Neural progenitor cell (in vitro differentiated cells): ENCODE measurements at regions not wholly inside any gene's neighbourhood (a gene's known extent, or its start where the extent isn't known, plus 50 kb on each side); places are given as distances from the start of the nearest gene placed in this dataset.

Experiments used
- DNase-seq: peaks from one replicate; pipeline ENCODE4 v3.0.0-alpha.2; 2016; ENCODE audit warnings: low spot score
- H2AFZ ChIP-seq: fragments of 200-600 bp; sonication (generic); replicated peaks from 2 replicates; pipeline ENCODE4 v1.6.1; 2016; ENCODE audit warnings: antibody characterized with exemption
- H3F3A ChIP-seq: fragments of 200-600 bp; sonication (generic); 2 replicates; pipeline ENCODE4 v1.6.1; 2016; ENCODE audit warnings: antibody characterized with exemption, low read depth
- H3K27ac ChIP-seq: fragments of 200-600 bp; sonication (generic); 2 replicates; pipeline ENCODE4 v1.5.1; 2016; ENCODE audit warnings: mild to moderate bottlenecking
- H3K27me3 ChIP-seq: fragments of 200-600 bp; sonication (generic); 2 replicates; pipeline ENCODE4 v1.6.1; 2016; ENCODE audit warnings: mild to moderate bottlenecking, moderate library complexity
- H3K36me3 ChIP-seq: fragments of 200-600 bp; sonication (generic); 2 replicates; pipeline ENCODE4 v1.5.1; 2016
- H3K4me1 ChIP-seq: fragments of 200-600 bp; sonication (generic); 2 replicates; pipeline ENCODE4 v1.6.1; 2016; ENCODE audit warnings: mixed run types
- H3K4me2 ChIP-seq: fragments of 200-600 bp; sonication (generic); 2 replicates; pipeline ENCODE4 v1.6.1; 2016
- H3K4me3 ChIP-seq: fragments of 200-600 bp; sonication (generic); 2 replicates; pipeline ENCODE4 v1.5.1; 2016
- H3K79me2 ChIP-seq: fragments of 200-600 bp; sonication (generic); 2 replicates; pipeline ENCODE4 v1.6.1; 2016; ENCODE audit warnings: low read depth
- H3K9ac ChIP-seq: fragments of 200-600 bp; sonication (generic); 2 replicates; pipeline ENCODE4 v1.6.1; 2016
- H3K9me3 ChIP-seq: fragments of 200-600 bp; sonication (generic); 2 replicates; pipeline ENCODE4 v1.5.1; 2016; ENCODE audit warnings: low read depth
- H4K20me1 ChIP-seq: fragments of 200-600 bp; sonication (generic); 2 replicates; pipeline ENCODE4 v1.6.1; 2016; ENCODE audit warnings: low read depth
- H3K27ac Mint-ChIP-seq: 3 replicates; pipeline ENCODE4 v1.8.0; 2021; ENCODE audit warnings: mixed read lengths
- H3K27me3 Mint-ChIP-seq: 2 replicates; pipeline ENCODE4 v1.8.0; 2022; ENCODE audit warnings: low read depth, mild to moderate bottlenecking, inconsistent platforms, moderate library complexity, mixed read lengths; ENCODE audit not compliant: insufficient read depth
- H3K36me3 Mint-ChIP-seq: 3 replicates; pipeline ENCODE4 v1.8.0; 2021; ENCODE audit warnings: mixed read lengths
- H3K4me1 Mint-ChIP-seq: 3 replicates; pipeline ENCODE4 v1.8.0; 2021; ENCODE audit warnings: mixed read lengths
- H3K4me3 Mint-ChIP-seq: 3 replicates; pipeline ENCODE4 v1.8.0; 2021; ENCODE audit warnings: mild to moderate bottlenecking, moderate library complexity, mixed read lengths
- H3K9me3 Mint-ChIP-seq: 3 replicates; pipeline ENCODE4 v1.8.0; 2020; ENCODE audit warnings: mixed read lengths
- CTCF ChIP-seq: fragments of 200-600 bp; sonication (generic); IDR thresholded peaks from 2 replicates; pipeline ENCODE4 v1.5.1; 2017; ENCODE audit warnings: antibody characterized with exemption, mild to moderate bottlenecking
- EZH2 ChIP-seq: fragments of 200-600 bp; sonication (generic); IDR thresholded peaks from 2 replicates; pipeline ENCODE4 v1.6.1; 2017; ENCODE audit warnings: antibody characterized with exemption, mild to moderate bottlenecking, moderate library complexity
- EZH2phosphoT487 ChIP-seq: fragments of 200-600 bp; sonication (generic); IDR thresholded peaks from 2 replicates; pipeline ENCODE4 v1.6.1; 2017; ENCODE audit warnings: antibody characterized with exemption

GRCh38 chr5:98498028-98498427 lies 275.4 kb upstream of the RGMB start:
- Histone ChIP-seq H3K4me2 (no peak overlapping the region), H3K9ac (no peak overlapping the region), H3K27ac (no peak overlapping the region), H3K36me3 (no peaks in the 10 kb centered on the region), H3K27me3 (no peaks in the 10 kb centered on the region), H3K4me3 (no peak overlapping the region), H2AFZ (no peak overlapping the region), H3K9me3 (no peaks in the 10 kb centered on the region), H4K20me1 (no peaks in the 10 kb centered on the region), H3K79me2 (no peaks in the 10 kb centered on the region), H3F3A (no peaks in the 10 kb centered on the region), H3K4me1 (peaks cover 10% of the 10 kb centered on the region)
- H3K4me1 Mint-ChIP-seq: no peaks in the 10 kb centered on the region
- DNase-seq: no peak
- H3K4me3 Mint-ChIP-seq: no peak overlapping the region
- no peaks in the 10 kb centered on the region for H3K27me3 Mint-ChIP-seq
- no peaks in the 10 kb centered on the region for H3K36me3 Mint-ChIP-seq
- H3K27ac Mint-ChIP-seq: no peak overlapping the region
- TF ChIP-seq EZH2 (no peak), CTCF (no peak), EZH2phosphoT487 (no peak)
- peaks cover 5% of the 10 kb centered on the region for H3K9me3 Mint-ChIP-seq

GRCh38 chr5:98499892-98500291 lies 273.6 kb upstream of the RGMB start:
- Mint-ChIP-seq H3K36me3 (no peaks in the 10 kb centered on the region), H3K9me3 (peaks cover 2% of the 10 kb centered on the region), H3K4me1 (peaks cover 8% of the 10 kb centered on the region), H3K27me3 (no peaks in the 10 kb centered on the region), H3K4me3 (no peak overlapping the region), H3K27ac (no peak overlapping the region)
- Histone ChIP-seq H3K79me2 (no peaks in the 10 kb centered on the region), H3K27ac (no peak overlapping the region), H2AFZ (no peak overlapping the region), H3K27me3 (no peaks in the 10 kb centered on the region), H4K20me1 (no peaks in the 10 kb centered on the region), H3K4me3 (no peak overlapping the region), H3F3A (peaks cover 6% of the 10 kb centered on the region), H3K4me2 (no peak overlapping the region), H3K9ac (no peak overlapping the region), H3K36me3 (no peaks in the 10 kb centered on the region), H3K4me1 (peaks cover 18% of the 10 kb centered on the region), H3K9me3 (no peaks in the 10 kb centered on the region)
- no peak for DNase-seq
- no peak for TF ChIP-seq EZH2
- TF ChIP-seq EZH2phosphoT487: no peak
- no peak for TF ChIP-seq CTCF

GRCh38 chr5:98500811-98501210 lies 272.7 kb upstream of the RGMB start:
- TF ChIP-seq EZH2 (no peak), CTCF (no peak)
- no peak overlapping the region for H3K27ac Mint-ChIP-seq

GRCh38 chr5:98503616-98504015 lies 269.8 kb upstream of the RGMB start:
- Histone ChIP-seq H3K9ac (no peak overlapping the region), H4K20me1 (no peaks in the 10 kb centered on the region), H3F3A (peaks cover 6% of the 10 kb centered on the region), H3K36me3 (no peaks in the 10 kb centered on the region), H3K79me2 (no peaks in the 10 kb centered on the region), H3K9me3 (no peaks in the 10 kb centered on the region), H3K4me2 (no peak overlapping the region), H3K27ac (no peak overlapping the region), H3K4me1 (peaks cover 10% of the 10 kb centered on the region), H3K4me3 (no peak overlapping the region), H3K27me3 (no peaks in the 10 kb centered on the region), H2AFZ (peak overlapping the region; percentile 28)
- Mint-ChIP-seq H3K27me3 (peaks cover 5% of the 10 kb centered on the region), H3K27ac (no peak overlapping the region), H3K4me3 (no peak overlapping the region), H3K9me3 (no peaks in the 10 kb centered on the region), H3K4me1 (peaks cover 8% of the 10 kb centered on the region), H3K36me3 (no peaks in the 10 kb centered on the region)
- peak; percentile 35 for DNase-seq
- no peak for TF ChIP-seq CTCF
- TF ChIP-seq EZH2: no peak
- TF ChIP-seq EZH2phosphoT487: no peak

More at GRCh38 chr5:98500811-98501210, 272.7 kb upstream of the RGMB start:
- Histone ChIP-seq H3K9me3 (no peaks in the 10 kb centered on the region), H3K79me2 (no peaks in the 10 kb centered on the region), H3K4me1 (peaks cover 18% of the 10 kb centered on the region), H4K20me1 (no peaks in the 10 kb centered on the region), H2AFZ (no peak overlapping the region), H3K4me2 (no peak overlapping the region), H3F3A (peaks cover 6% of the 10 kb centered on the region), H3K36me3 (no peaks in the 10 kb centered on the region), H3K9ac (no peak overlapping the region), H3K27me3 (no peaks in the 10 kb centered on the region), H3K27ac (no peak overlapping the region), H3K4me3 (no peak overlapping the region)
- H3K4me1 Mint-ChIP-seq: peaks cover 8% of the 10 kb centered on the region
- H3K27me3 Mint-ChIP-seq: peaks cover under 1% of the 10 kb centered on the region
- no peaks in the 10 kb centered on the region for H3K9me3 Mint-ChIP-seq
- H3K36me3 Mint-ChIP-seq: no peaks in the 10 kb centered on the region
- no peak for DNase-seq
- H3K4me3 Mint-ChIP-seq: no peak overlapping the region
